Ishikawa (cell line): ENCODE measurements at regions not wholly inside any gene's neighbourhood (a gene's known extent, or its start where the extent isn't known, plus 50 kb on each side); places are given as distances from the start of the nearest gene placed in this dataset.

Experiments used
- CEBPB ChIP-seq: IDR thresholded peaks from 2 replicates; pipeline ENCODE4 v1.6.1; 2012
- CREB1 ChIP-seq: IDR thresholded peaks from 2 replicates; pipeline ENCODE4 v1.6.1; 2012; ENCODE audit warnings: low read depth
- EGR1 ChIP-seq: IDR thresholded peaks from 2 replicates; pipeline ENCODE4 v1.6.1; 2012
- EP300 ChIP-seq: IDR thresholded peaks from 2 replicates; pipeline ENCODE4 v1.6.1; 2012; ENCODE audit warnings: borderline replicate concordance
- FOXM1 ChIP-seq: IDR thresholded peaks from 2 replicates; pipeline ENCODE4 v1.6.1; 2012; ENCODE audit warnings: low read depth, borderline replicate concordance
- NFIC ChIP-seq: IDR thresholded peaks from 2 replicates; pipeline ENCODE4 v1.6.1; 2012
- RAD21 ChIP-seq: IDR thresholded peaks from 2 replicates; pipeline ENCODE4 v1.6.1; 2012; ENCODE audit warnings: low read depth
- TAF1 ChIP-seq: IDR thresholded peaks from 2 replicates; pipeline ENCODE4 v1.6.1; 2012; ENCODE audit warnings: low read depth, mild to moderate bottlenecking
- TCF12 ChIP-seq: IDR thresholded peaks from 2 replicates; pipeline ENCODE4 v1.6.1; 2012; ENCODE audit warnings: low read depth
- TEAD4 ChIP-seq: IDR thresholded peaks from 2 replicates; pipeline ENCODE4 v1.6.1; 2012
- YY1 ChIP-seq: IDR thresholded peaks from 2 replicates; pipeline ENCODE4 v1.6.1; 2012; ENCODE audit warnings: low read depth
- ZBTB7A ChIP-seq: IDR thresholded peaks from 2 replicates; pipeline ENCODE4 v1.6.1; 2012; ENCODE audit warnings: low read depth
- TF ChIP-seq, protein P1 (sequence below): IDR thresholded peaks from 2 replicates; pipeline ENCODE4 v1.6.1; 2012
- TF ChIP-seq, protein P2 (sequence below): IDR thresholded peaks from 2 replicates; pipeline ENCODE4 v1.6.1; 2012
- TF ChIP-seq, protein P3 (sequence below): IDR thresholded peaks from 2 replicates; pipeline ENCODE4 v1.6.1; 2012; ENCODE audit warnings: low read depth, mild to moderate bottlenecking

DNA sequence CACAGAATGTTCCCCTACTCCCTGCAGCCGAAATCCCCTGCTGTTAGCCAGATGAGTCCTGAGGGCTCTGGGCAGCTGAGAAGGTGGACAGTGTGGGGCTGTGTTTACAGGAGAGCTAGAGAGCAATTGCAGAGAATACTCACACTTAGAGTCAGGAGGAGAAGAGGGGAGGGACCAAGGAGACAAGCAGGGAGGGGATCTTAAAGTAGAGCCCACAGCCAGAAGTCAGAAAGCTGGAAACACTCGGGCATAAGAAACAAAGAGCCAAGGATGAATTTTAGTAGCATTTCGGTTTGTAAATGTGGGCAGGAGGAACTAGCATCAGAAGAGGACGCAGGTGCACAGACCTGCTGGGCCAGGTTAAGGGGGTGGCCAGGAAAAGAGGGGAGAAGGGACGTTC, 1435.9 kb downstream of the BRD1 start:
- TF ChIP-seq TAF1, result no peak
- TF ChIP-seq FOXM1, result no peak
- TF ChIP-seq NFIC, result no peak
- no peak for TF ChIP-seq EGR1
- TF ChIP-seq, protein P1, sequence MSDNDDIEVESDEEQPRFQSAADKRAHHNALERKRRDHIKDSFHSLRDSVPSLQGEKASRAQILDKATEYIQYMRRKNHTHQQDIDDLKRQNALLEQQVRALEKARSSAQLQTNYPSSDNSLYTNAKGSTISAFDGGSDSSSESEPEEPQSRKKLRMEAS, result no peak
- TF ChIP-seq, protein P2, sequence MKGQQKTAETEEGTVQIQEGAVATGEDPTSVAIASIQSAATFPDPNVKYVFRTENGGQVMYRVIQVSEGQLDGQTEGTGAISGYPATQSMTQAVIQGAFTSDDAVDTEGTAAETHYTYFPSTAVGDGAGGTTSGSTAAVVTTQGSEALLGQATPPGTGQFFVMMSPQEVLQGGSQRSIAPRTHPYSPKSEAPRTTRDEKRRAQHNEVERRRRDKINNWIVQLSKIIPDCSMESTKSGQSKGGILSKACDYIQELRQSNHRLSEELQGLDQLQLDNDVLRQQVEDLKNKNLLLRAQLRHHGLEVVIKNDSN, result no peak
- TF ChIP-seq TCF12, result no peak
- TF ChIP-seq CEBPB, result no peak
- TF ChIP-seq RAD21, result no peak
- TF ChIP-seq YY1, result no peak
- TF ChIP-seq CREB1, result no peak
- no peak for TF ChIP-seq TEAD4

DNA sequence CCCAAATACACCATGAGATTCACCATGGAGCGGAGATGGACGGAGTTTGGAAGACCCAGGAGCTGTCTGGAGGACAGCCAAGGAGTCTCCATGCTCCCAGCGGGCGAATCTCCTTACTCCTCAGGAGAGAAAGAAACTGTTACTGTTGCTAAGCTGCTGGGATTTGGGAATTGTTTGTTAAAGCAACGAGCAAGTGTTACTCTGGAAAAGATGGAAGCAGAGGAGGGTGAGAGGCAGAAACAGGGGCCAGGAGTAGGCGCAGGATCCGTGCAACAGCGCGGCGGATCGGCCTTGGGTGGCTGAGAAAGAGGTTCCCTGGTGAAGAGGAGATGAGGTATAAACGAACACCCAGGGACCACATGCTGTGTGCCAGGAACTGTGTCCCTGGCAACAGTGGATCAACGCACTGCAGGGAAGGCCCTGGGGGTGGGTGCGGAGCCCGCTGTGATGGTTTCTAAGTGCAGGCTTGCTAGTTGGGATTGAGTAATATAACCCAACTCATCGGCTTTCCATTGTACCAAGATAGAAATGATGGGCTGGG, 1436.4 kb downstream of the BRD1 start:
- TF ChIP-seq NFIC (no peak), YY1 (no peak), ZBTB7A (no peak), RAD21 (no peak), TEAD4 (no peak), EP300 (no peak), CEBPB (no peak), TAF1 (no peak), TCF12 (no peak), FOXM1 (no peak), CREB1 (no peak), EGR1 (no peak)
- TF ChIP-seq, protein P3, sequence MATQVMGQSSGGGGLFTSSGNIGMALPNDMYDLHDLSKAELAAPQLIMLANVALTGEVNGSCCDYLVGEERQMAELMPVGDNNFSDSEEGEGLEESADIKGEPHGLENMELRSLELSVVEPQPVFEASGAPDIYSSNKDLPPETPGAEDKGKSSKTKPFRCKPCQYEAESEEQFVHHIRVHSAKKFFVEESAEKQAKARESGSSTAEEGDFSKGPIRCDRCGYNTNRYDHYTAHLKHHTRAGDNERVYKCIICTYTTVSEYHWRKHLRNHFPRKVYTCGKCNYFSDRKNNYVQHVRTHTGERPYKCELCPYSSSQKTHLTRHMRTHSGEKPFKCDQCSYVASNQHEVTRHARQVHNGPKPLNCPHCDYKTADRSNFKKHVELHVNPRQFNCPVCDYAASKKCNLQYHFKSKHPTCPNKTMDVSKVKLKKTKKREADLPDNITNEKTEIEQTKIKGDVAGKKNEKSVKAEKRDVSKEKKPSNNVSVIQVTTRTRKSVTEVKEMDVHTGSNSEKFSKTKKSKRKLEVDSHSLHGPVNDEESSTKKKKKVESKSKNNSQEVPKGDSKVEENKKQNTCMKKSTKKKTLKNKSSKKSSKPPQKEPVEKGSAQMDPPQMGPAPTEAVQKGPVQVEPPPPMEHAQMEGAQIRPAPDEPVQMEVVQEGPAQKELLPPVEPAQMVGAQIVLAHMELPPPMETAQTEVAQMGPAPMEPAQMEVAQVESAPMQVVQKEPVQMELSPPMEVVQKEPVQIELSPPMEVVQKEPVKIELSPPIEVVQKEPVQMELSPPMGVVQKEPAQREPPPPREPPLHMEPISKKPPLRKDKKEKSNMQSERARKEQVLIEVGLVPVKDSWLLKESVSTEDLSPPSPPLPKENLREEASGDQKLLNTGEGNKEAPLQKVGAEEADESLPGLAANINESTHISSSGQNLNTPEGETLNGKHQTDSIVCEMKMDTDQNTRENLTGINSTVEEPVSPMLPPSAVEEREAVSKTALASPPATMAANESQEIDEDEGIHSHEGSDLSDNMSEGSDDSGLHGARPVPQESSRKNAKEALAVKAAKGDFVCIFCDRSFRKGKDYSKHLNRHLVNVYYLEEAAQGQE, result no peak
- TF ChIP-seq, protein P1, result no peak

DNA sequence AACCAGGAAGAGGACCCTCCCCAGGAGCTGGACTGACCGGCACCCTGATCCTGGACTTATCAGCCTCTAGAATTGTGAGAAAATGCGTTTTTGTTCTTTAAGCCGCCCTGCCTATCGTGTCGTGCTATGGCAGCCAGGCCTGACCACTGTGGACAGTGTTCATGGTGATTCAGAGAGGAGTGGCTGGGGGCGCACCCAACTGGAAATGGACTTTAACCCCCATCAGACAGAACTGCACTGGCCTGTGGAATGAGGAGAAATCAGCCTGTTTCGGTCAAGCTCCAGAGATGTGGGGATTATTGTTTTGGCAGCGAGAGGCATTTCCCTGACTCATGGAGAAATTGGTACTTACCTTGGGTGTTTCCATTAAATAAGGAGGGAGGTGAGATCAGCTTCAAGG, 1437.8 kb downstream of the BRD1 start:
- TF ChIP-seq RAD21, result no peak
- no peak for TF ChIP-seq EGR1
- TF ChIP-seq CREB1, result no peak
- no peak for TF ChIP-seq TCF12
- no peak for TF ChIP-seq YY1
- TF ChIP-seq TAF1, result no peak
- TF ChIP-seq FOXM1, result no peak
- TF ChIP-seq ZBTB7A, result no peak
- no peak for TF ChIP-seq NFIC
- no peak for TF ChIP-seq CEBPB
- no peak for TF ChIP-seq TEAD4
- TF ChIP-seq, protein P1, result no peak
- TF ChIP-seq EP300, result no peak
- TF ChIP-seq, protein P3, result no peak
- TF ChIP-seq, protein P2, result no peak

DNA sequence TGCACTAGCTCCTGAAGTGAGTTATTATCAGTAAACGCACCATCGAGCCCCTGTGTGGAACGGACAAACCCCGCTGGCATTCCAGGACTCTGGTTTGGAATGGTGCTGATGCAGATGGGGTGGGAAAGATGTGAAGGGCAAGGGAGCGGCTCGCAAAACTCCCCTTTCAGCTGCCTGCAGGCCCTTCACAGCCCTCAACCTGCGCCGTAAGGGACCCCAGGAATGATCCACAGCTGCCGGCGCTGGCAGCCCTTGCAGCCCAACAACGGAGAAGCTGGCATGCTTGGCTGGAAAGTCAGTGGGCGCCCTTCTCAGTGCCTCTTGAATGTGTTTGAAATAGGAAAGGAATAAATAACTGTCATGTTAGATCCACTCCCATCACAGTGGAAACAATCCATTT, 1445.5 kb downstream of the BRD1 start:
- TF ChIP-seq CREB1 (no peak), CEBPB (no peak), ZBTB7A (no peak), FOXM1 (no peak), TEAD4 (no peak), EGR1 (no peak)
- TF ChIP-seq, protein P2, result no peak
- TF ChIP-seq, protein P3, result no peak
